Panc1 (cell line): ENCODE measurements at regions not wholly inside any gene's neighbourhood (a gene's known extent, or its start where the extent isn't known, plus 50 kb on each side); places are given as distances from the start of the nearest gene placed in this dataset.

Source experiments
- ATAC-seq: fragments of 200-7000 bp; cut with Tn5 transposase; 2 replicates; pipeline ENCODE4 v1.9.1; 2020; ENCODE audit warnings: mild to moderate bottlenecking, moderate library complexity
- BruUV-seq: library from RNA; stranded (reverse); fragments of 400-500 nt; replicated peaks from 2 replicates; lab custom pipeline; 2021; lab: Mats Ljungman, UMichigan
- CTCF ChIA-PET: fragments of 300-600 bp; sonication (Branson Sonifier 250); formaldehyde crosslinking; loops from one replicate; lab custom pipeline; 2022; ENCODE audit warnings: antibody characterized with exemption; lab: Charles Lee
- POLR2A ChIA-PET: fragments of 300-600 bp; sonication (Branson Sonifier 250); formaldehyde crosslinking; loops from one replicate; lab custom pipeline; 2022; ENCODE audit warnings: antibody characterized with exemption; lab: Charles Lee
- DNase-seq: peaks from one replicate; pipeline ENCODE4 v3.0.0-alpha.2; 2010; ENCODE audit warnings: low read depth, low spot score
- H3K27ac ChIP-seq: 2 replicates; pipeline ENCODE4 v1.5.1; 2011; ENCODE audit warnings: mild to moderate bottlenecking, low read length, inconsistent platforms
- H3K27me3 ChIP-seq: fragments of 200-500 bp; sonication (Bioruptor generic); 2 replicates; pipeline ENCODE4 v1.6.0; 2014; ENCODE audit warnings: low read length, inconsistent platforms; ENCODE audit not compliant: control insufficient read depth, insufficient read depth
- H3K36me3 ChIP-seq: fragments of 200-500 bp; sonication (Bioruptor generic); 2 replicates; pipeline ENCODE4 v1.5.1; 2014; ENCODE audit warnings: inconsistent platforms, mild to moderate bottlenecking, low read length, moderate library complexity; ENCODE audit not compliant: control insufficient read depth, insufficient read depth
- H3K4me1 ChIP-seq: 2 replicates; pipeline ENCODE4 v1.5.1; 2011; ENCODE audit warnings: inconsistent platforms, mild to moderate bottlenecking, low read length, moderate library complexity; ENCODE audit not compliant: control insufficient read depth, insufficient read depth
- H3K4me3 ChIP-seq, 2 experiments: 2 replicates each; pipeline ENCODE4 v1.5.1; 2011 to 2012; ENCODE audit warnings: low read depth in 2 of 2, low read length in 2 of 2, mild to moderate bottlenecking in 2 of 2, inconsistent platforms in 1 of 2, moderate library complexity in 1 of 2
- H3K9me3 ChIP-seq: fragments of 200-500 bp; sonication (Bioruptor generic); 2 replicates; pipeline ENCODE4 v1.5.1; 2014; ENCODE audit warnings: low read depth, mild to moderate bottlenecking, inconsistent platforms, low read length, moderate library complexity; ENCODE audit not compliant: control insufficient read depth, insufficient read depth
- CTCF ChIP-seq: fragments of 450-650 bp; IDR thresholded peaks from 2 replicates; pipeline ENCODE4 v1.5.1; 2017; ENCODE audit warnings: mild to moderate bottlenecking
- POLR2AphosphoS5 ChIP-seq: IDR thresholded peaks from 2 replicates; pipeline ENCODE4 v1.6.1; 2012; ENCODE audit warnings: mild to moderate bottlenecking, low read depth, low read length, moderate library complexity
- REST ChIP-seq, 2 experiments: IDR thresholded peaks; 2 replicates each; pipeline ENCODE4 v1.6.1; 2011 to 2012; ENCODE audit warnings: low read depth in 2 of 2, control low read depth in 1 of 2, low read length in 1 of 2, mild to moderate bottlenecking in 1 of 2, moderate library complexity in 1 of 2; ENCODE audit not compliant: insufficient read depth in 1 of 2
- SIN3A ChIP-seq: IDR thresholded peaks from 2 replicates; pipeline ENCODE4 v1.6.1; 2012; ENCODE audit warnings: low read depth, mild to moderate bottlenecking, low read length, moderate library complexity, borderline replicate concordance; ENCODE audit not compliant: insufficient read depth
- TCF7L2 ChIP-seq: IDR thresholded peaks from 2 replicates; pipeline ENCODE4 v1.6.1; 2011; ENCODE audit warnings: mild to moderate bottlenecking, low read depth, low read length, inconsistent platforms
- in situ Hi-C: cut with HindIII; loops from 2 replicates; pipeline ENCODE4 v1.10.0; 2016; ENCODE audit warnings: low sequenced_read_pairs, low pct_unique_long_range_greater_than_20kb
- intact Hi-C: fragments of 100-400 bp; cut with micrococcal nuclease; formaldehyde crosslinking; loops from one replicate; pipeline ENCODE4 v1.10.0; 2022; ENCODE audit not compliant: unreplicated experiment

DNA sequence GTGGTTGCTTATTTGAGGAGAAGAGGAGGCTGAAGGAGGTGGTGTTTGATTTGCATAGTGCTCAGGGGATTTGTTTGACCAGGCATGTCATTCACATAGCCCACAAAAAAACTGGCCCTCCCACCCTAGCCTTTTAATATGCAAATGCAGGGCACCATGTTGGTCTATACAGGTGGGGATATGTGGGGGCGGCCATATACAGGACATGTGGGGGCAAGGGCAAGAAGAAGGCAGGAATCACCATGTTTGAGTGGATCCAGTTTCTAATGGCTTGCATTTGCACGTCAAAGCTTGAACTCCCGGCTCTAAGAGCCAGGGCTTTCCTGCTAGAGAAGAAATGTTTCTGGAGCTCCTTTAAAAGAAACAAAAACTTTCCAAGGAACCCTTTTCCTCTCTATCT lies 541.0 kb downstream of the ZWINT start:
- ChIA-PET CTCF (no interaction called here), POLR2A (no interaction called here)
- intact Hi-C loops (no loop called here), in situ Hi-C loops (no loop called here)
- TF ChIP-seq REST (IDR thresholded peaks at IDR 0.05; ENCODE audit: insufficient read depth in 1 of 2, low read depth in 2 of 2, low read length in 1 of 2) (no peak), SIN3A (no peak), POLR2AphosphoS5 (no peak), TCF7L2 (no peak), CTCF (no peak)
- H3K4me3 ChIP-seq = no peak overlapping the region
- DNase-seq (no peak), ATAC-seq (no peak)
- no peaks in the 10 kb centered on the region for H3K27me3 ChIP-seq
- no peak overlapping the region for H3K27ac ChIP-seq
- H3K36me3 ChIP-seq = no peaks in the 10 kb centered on the region; the same call in 1 of the 2 replicates
- H3K4me1 ChIP-seq = no peaks in the 10 kb centered on the region
- H3K9me3 ChIP-seq = no peaks in the 10 kb centered on the region; the same call in 1 of the 2 replicates
- no TSS peak for BruUV-seq

DNA sequence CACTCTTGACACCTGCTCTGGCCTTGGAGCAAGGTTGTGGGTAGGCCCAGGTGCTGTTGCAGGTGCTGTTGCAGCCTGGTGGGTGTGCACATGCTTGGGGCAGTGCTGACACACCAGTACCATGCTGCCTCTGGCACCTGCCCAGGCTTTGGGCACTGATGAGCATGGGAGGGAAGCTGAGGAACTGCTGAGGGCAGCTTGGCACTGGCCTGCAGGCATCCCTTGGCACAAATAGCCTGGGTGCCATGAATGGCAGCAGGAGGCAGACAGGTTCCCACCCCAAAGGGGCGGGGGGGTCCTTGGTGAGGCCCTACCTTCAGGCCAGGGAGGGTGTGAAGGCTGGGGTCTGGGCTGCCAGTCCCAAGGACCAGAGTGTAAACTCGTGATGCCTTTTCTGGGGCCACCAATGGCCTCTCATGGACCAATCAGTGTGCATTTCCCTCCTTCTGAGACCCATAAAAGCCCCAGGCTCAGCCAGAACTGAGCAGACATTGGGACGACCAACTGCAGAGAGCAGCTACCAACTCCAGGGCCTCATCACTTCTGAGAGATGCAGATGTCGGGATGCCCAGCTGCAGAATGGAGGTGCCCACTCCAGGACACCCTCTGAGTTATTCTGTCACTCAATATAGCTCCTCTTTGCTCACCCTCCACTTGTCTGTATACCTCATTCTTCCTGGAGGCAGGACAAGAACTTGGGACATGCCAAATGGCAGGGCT lies 547.4 kb downstream of the ZWINT start:
- BruUV-seq = no TSS peak
- in situ Hi-C loops (no loop called here), intact Hi-C loops (no loop called here)
- H3K4me1 ChIP-seq = no peaks in the 10 kb centered on the region
- H3K9me3 ChIP-seq = no peaks in the 10 kb centered on the region
- no peak for ATAC-seq
- TF ChIP-seq POLR2AphosphoS5 (no peak), SIN3A (no peak), TCF7L2 (no peak), CTCF (no peak), REST (IDR thresholded peaks at IDR 0.05; ENCODE audit: insufficient read depth in 1 of 2, low read depth in 2 of 2, low read length in 1 of 2) (no peak)
- H3K27me3 ChIP-seq = no peaks in the 10 kb centered on the region
- H3K4me3 ChIP-seq = no peak overlapping the region
- ChIA-PET CTCF (no interaction called here), POLR2A (no interaction called here)
- no peak overlapping the region for H3K27ac ChIP-seq
- no peak for DNase-seq
- no peaks in the 10 kb centered on the region; the same call in 1 of the 2 replicates for H3K36me3 ChIP-seq
